GM10248 (cell line): ENCODE measurements at regions not wholly inside any gene's neighbourhood (a gene's known extent, or its start where the extent isn't known, plus 50 kb on each side); places are given as distances from the start of the nearest gene placed in this dataset.

Experiments used
- CTCF ChIA-PET: fragments of 300-600 bp; sonication (Branson Sonifier 250); formaldehyde crosslinking; extraction: SDS; loops from one replicate; lab custom pipeline; 2021; ENCODE audit warnings: antibody characterized with exemption; lab: Yijun Ruan, JAX
- POLR2A ChIA-PET: fragments of 350-650 bp; sonication (Branson Sonifier 250); formaldehyde crosslinking; extraction: SDS; loops from one replicate; lab custom pipeline; 2020; ENCODE audit warnings: antibody characterized with exemption; lab: Yijun Ruan, JAX
- DNase-seq: peaks from one replicate; pipeline ENCODE4 v3.0.0; 2012; ENCODE audit errors: extremely low spot score
- CTCF ChIP-seq: IDR thresholded peaks from 2 replicates; pipeline ENCODE4 v1.5.1; 2012; ENCODE audit warnings: mild to moderate bottlenecking, low read depth; ENCODE audit errors: extremely low read depth, missing control alignments, control extremely low read depth

GRCh38 chr13:80630685-80631121 lies 289.8 kb upstream of the SPRY2 start:
- CTCF ChIA-PET = interaction anchor here (1.0 to 1.4 kb wide), 2 partner anchors 11 kb away, joined by 3 read pairs; no protein-coding TSS in a partner anchor
- no peak for TF ChIP-seq CTCF
- POLR2A ChIA-PET = no interaction called here
- no peak for DNase-seq

- DNase-seq = no peak
- ChIA-PET POLR2A (no interaction called here), CTCF (interaction anchor here (2.0 kb wide), 1 partner anchor 21 kb away, joined by 4 read pairs; no protein-coding TSS in a partner anchor)
- TF ChIP-seq CTCF = no peak
Measured at GRCh38 chr13:80618781-80619180, 277.9 kb upstream of the SPRY2 start.

- ChIA-PET CTCF (no interaction called here), POLR2A (no interaction called here)
- no peak for DNase-seq
- no peak for TF ChIP-seq CTCF
Measured at GRCh38 chr13:80612804-80613203, 271.9 kb upstream of the SPRY2 start.

- POLR2A ChIA-PET = no interaction called here
- no peak for TF ChIP-seq CTCF
- no peak for DNase-seq
- CTCF ChIA-PET = no interaction called here
Measured at GRCh38 chr13:80611310-80611709, 270.4 kb upstream of the SPRY2 start.

- DNase-seq = no peak
- ChIA-PET POLR2A (no interaction called here), CTCF (no interaction called here)
Measured at GRCh38 chr13:80605716-80606115, 264.8 kb upstream of the SPRY2 start.

GRCh38 chr13:80605011-80605410 lies 264.1 kb upstream of the SPRY2 start:
- CTCF ChIA-PET = no interaction called here
- POLR2A ChIA-PET = no interaction called here
- no peak for DNase-seq
- no peak for TF ChIP-seq CTCF

More at GRCh38 chr13:80605716-80606115, 264.8 kb upstream of the SPRY2 start:
- TF ChIP-seq CTCF = no peak
